ENCODE measurements at regions not wholly inside any gene's neighbourhood (a gene's known extent, or its start where the extent isn't known, plus 50 kb on each side); places are given as distances from the start of the nearest gene placed in this dataset.
"Not testable (repeated sequence)": the region's sequence is repeated elsewhere in the genome, so short reads cannot be mapped to it uniquely, and the experiment has no call there.

DNA sequence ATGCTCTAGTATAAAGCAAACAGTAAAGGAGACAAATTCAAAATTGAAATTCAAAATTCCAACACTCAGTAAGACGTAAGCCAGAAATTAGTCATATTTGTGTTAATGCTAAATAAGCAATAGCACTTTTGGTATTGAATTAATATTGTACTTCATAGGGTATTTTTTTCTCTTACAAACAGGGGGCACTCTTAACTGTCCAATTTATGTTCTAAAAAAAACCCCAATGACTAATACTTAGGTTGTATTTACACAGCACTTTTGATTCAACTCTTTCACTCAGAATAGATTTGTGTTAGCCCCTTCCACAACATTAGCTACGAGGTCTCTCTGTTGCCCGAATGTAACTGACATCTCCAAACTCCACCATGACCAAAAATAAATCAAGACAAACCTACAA lies 284.9 kb upstream of the COBL start:
- Mint-ChIP-seq H3K4me3 (no peak overlapping the region), H3K27me3 (no peaks in the 10 kb centered on the region), H3K9me3 (peaks cover 12% of the 10 kb centered on the region), H3K36me3 (ENCODE audit: low read depth) (no peaks in the 10 kb centered on the region), H3K27ac (no peak overlapping the region), H3K4me1 (ENCODE audit: low read depth) (no peaks in the 10 kb centered on the region)
- no peak for DNase-seq

DNA sequence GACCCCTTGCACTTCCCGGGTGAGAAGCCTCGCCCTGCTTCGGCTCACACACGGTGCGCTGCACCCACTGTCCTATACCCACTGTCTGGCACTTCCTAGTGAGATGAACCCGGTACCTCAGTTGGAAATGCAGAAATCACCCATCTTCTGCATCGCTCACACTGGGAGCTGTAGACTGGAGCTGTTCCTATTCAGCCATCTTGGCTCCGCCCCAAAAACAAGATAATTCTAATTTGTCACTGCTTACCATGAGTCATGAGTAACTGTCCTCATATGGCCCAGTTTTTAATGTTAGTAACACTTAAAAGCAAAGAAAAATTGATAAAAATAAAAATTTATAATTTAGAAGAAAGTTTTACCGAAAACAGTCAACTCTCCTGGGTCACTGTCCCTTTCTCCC lies 283.3 kb upstream of the COBL start:
- H3K36me3 Mint-ChIP-seq (ENCODE audit: low read depth); H3K9me3 Mint-ChIP-seq; H3K4me3 Mint-ChIP-seq; H3K27ac Mint-ChIP-seq; H3K4me1 Mint-ChIP-seq (ENCODE audit: low read depth); H3K27me3 Mint-ChIP-seq; DNase-seq: not testable (repeated sequence)

DNA sequence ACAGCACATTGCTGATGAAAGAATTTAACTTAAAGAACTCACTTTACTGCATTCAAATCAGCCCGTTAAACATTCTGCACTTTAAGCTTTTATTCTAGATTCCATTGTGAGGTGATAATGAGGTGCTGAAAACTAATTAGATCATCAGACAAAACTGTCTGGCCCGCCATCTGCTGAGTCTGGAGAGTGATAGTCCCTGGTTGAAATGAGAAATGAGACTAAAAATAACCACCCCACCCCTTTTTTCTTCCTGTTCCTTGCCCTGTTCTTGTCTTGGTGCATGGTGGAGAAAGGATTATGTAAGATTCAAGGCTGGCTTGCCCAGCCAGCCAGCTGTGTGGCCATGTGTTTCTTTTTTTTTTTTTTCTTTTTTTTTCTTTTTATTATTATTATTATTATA lies 277.0 kb upstream of the COBL start:
- no peaks in the 10 kb centered on the region for H3K27me3 Mint-ChIP-seq
- no peak for DNase-seq
- no peak overlapping the region for H3K4me3 Mint-ChIP-seq
- no peaks in the 10 kb centered on the region for H3K9me3 Mint-ChIP-seq
- no peak overlapping the region for H3K27ac Mint-ChIP-seq
- no peaks in the 10 kb centered on the region for H3K36me3 Mint-ChIP-seq (ENCODE audit: low read depth)
- no peaks in the 10 kb centered on the region for H3K4me1 Mint-ChIP-seq (ENCODE audit: low read depth)

DNA sequence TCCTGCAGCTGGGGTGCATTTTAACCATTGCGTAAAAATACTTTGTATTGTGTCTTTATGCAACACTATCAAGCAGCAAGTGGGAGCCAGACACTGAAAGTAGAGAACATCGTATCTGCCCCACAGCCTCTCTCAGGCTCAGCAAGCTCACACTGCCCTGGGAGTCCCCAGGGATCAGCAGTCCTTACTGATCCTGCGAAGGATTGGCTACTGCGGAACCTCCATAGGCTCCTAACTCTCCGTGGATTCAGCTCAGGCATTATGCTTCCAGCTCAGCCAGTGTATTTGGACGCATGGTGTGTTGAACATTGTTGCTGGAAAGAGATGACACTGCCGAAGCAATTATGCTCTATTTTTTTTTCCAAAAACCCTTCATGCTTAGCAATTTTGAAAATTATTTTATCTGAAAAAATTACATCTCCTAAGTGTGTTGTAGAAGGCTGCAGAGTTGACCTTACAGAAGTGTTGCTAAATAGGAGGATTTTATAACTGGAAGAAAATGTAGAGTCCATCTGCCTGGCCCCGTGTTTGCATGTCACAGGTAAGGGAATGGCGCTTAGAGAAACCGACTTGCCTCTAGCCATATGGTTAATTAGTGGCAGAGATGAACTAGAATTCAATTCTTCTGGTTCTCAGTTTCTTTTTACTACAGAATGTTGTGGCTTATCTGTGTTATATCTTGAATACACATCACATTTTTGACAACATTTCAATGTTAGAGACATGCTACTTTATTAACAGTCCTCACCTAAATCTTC lies 276.4 kb upstream of the COBL start:
- H3K36me3 Mint-ChIP-seq (ENCODE audit: low read depth), result no peaks in the 10 kb centered on the region
- no peak overlapping the region for H3K4me3 Mint-ChIP-seq
- H3K27me3 Mint-ChIP-seq, result no peaks in the 10 kb centered on the region
- DNase-seq, result no peak
- H3K4me1 Mint-ChIP-seq (ENCODE audit: low read depth), result no peaks in the 10 kb centered on the region
- no peaks in the 10 kb centered on the region for H3K9me3 Mint-ChIP-seq
- no peak overlapping the region for H3K27ac Mint-ChIP-seq

DNA sequence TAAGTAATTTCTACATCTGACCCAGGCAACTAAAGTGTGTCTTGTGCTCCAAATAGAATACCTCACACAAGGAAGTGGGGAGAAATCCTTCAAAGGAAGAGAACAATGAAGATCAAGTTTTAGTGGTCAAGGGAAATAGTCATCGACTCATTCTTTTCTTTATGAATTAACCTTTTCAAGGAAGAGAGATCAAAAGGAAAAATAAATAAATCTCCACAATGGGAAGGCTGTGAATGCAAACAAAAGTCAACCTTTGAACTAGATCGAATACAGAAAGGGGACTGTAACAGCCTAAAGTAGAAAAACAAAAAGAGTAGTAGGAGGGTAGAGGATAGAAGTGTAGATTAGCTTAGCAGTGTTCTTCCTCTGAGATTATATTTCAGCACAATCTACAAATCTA lies 274.6 kb upstream of the COBL start:
- H3K9me3 Mint-ChIP-seq, result no peaks in the 10 kb centered on the region

DNA sequence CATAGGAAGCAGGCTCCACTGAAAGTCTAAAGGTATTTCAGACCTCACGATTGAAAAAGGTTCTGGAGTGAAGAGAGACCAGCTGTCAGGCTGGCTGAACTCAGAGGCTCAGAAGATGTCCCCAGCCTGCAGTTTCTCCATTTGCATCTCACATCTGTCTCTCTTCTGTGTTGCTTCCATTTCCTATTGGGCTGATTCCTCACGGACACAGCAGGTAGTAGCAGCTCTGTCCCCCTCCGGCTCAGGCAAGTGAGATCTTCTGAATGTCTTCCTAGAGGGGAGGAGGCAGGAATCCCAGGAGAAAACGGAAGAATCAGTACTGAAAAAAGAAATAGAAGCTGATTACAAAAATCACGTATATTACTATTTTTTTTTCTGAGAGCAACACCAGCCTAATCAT lies 274.1 kb upstream of the COBL start:
- Mint-ChIP-seq H3K4me1 (ENCODE audit: low read depth) (no peaks in the 10 kb centered on the region), H3K4me3 (no peak overlapping the region), H3K27ac (no peak overlapping the region), H3K27me3 (no peaks in the 10 kb centered on the region), H3K36me3 (ENCODE audit: low read depth) (no peaks in the 10 kb centered on the region), H3K9me3 (no peaks in the 10 kb centered on the region)
- DNase-seq, result no peak

More for the DNA sequence above, 274.6 kb upstream of the COBL start:
- Mint-ChIP-seq H3K36me3 (ENCODE audit: low read depth) (no peaks in the 10 kb centered on the region), H3K27me3 (no peaks in the 10 kb centered on the region), H3K4me3 (no peak overlapping the region), H3K4me1 (ENCODE audit: low read depth) (no peaks in the 10 kb centered on the region), H3K27ac (no peak overlapping the region)
- DNase-seq, result no peak

DNA sequence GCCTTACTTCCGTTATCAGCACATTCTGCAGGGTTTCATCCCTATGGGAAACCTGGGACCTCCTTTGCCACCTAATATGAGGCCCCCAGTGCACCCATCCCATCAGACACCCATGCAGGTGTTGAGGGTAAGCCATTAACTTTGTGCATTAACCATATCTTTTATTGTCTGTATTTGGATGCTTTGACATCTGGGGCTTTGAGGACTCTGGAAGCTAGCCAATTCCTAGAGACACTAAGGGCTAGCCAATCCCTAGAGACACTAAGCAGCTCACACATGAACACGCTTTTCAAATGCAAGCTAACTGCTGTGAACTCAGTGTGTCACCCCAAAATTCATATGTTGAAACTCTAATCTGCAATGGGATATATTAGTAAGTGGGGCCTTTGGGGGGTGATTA lies 272.5 kb upstream of the COBL start:
- Mint-ChIP-seq H3K9me3 (no peaks in the 10 kb centered on the region), H3K4me1 (ENCODE audit: low read depth) (no peaks in the 10 kb centered on the region), H3K27me3 (no peaks in the 10 kb centered on the region), H3K27ac (no peak overlapping the region), H3K36me3 (ENCODE audit: low read depth) (no peaks in the 10 kb centered on the region), H3K4me3 (no peak overlapping the region)
- DNase-seq, result no peak

DNA sequence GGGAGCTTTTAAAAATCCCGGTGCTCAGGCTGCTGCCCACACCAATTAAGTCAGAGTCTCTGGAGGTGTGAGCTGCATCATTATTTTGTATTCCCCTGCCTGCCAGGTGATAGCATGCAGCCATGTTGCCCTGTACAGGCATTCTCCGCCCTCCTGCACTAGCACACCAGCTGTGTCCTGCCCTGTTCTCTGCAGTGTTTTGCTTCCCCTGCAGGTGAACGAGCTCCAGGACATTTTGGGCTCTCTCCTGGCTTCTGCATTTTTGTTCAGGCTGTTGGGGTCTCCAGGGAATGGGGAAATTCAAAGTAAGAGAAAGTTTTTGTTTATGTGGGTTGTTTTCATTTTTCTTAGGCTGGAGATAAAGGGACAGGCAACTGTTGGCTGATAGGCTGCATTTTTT lies 271.0 kb upstream of the COBL start:
- DNase-seq, result no peak
- H3K4me3 Mint-ChIP-seq, result no peak overlapping the region
- no peaks in the 10 kb centered on the region for H3K4me1 Mint-ChIP-seq (ENCODE audit: low read depth)
- no peak overlapping the region for H3K27ac Mint-ChIP-seq
- no peaks in the 10 kb centered on the region for H3K27me3 Mint-ChIP-seq
- no peaks in the 10 kb centered on the region for H3K36me3 Mint-ChIP-seq (ENCODE audit: low read depth)
- peaks cover 5% of the 10 kb centered on the region for H3K9me3 Mint-ChIP-seq

DNA sequence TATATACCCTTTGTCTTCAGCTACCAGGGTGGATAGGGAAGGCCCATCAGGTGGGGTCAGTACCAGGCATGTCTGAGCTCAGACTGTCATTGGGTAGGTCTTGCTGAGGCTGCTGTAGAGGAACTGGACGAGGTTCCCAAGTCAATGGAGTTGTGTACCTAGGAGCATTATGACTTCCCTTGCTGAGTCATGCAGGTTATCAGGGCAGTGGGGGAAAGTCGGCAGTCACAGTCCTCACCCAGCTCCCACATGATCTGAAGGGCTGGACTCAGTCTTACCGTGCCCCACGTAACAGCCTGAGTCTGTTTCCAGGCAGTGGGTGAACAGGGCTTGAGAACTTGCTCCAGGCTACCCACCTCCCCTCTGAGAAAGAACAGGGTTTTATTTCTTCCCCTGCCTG lies 260.8 kb upstream of the COBL start:
- DNase-seq, result no peak
- Mint-ChIP-seq H3K9me3 (peaks cover 10% of the 10 kb centered on the region), H3K27ac (no peak overlapping the region), H3K27me3 (no peaks in the 10 kb centered on the region), H3K36me3 (ENCODE audit: low read depth) (no peaks in the 10 kb centered on the region), H3K4me1 (ENCODE audit: low read depth) (no peaks in the 10 kb centered on the region), H3K4me3 (no peak overlapping the region)

DNA sequence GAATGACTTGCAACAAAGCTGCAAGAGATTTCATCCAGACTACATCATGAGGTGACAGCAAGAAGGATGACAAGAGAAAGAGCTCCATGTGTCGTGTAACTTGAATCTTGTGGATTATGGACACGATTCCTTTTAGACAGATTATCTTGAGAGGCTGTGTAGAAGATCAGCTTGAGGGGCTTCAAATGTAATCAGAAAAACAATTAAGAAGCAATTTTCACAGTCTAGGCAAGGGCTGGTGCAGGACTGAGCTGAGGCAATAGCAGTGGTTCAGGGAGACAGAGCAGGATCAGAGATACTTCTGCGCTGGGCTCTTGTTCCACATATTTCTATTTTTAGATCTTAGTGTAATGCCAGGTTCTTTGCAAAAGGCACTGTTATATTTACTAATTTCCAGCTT lies 253.0 kb upstream of the COBL start:
- Mint-ChIP-seq H3K4me1 (ENCODE audit: low read depth) (no peaks in the 10 kb centered on the region), H3K36me3 (ENCODE audit: low read depth) (no peaks in the 10 kb centered on the region), H3K27ac (no peak overlapping the region), H3K27me3 (no peaks in the 10 kb centered on the region), H3K4me3 (no peak overlapping the region), H3K9me3 (peaks cover 5% of the 10 kb centered on the region)
- DNase-seq, result no peak

DNA sequence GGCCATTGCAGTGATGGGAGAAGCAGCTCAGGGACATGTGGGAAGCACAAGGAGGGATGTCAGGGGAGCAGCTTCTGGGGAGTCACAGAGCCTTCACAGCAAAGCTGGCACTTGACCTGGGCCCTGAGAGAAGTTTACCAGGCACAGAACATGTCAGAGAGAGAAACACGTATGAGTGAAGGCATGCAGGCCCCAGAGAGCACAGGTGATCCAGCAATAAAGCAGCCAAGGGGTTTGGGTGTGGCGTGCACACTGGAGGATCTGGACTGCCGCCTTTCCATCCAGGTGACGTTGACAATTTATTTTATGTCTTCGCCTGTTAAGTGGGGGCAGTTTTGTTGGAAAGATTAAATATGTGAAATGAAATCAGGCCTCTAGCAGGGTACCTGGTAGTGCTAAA lies 252.6 kb upstream of the COBL start:
- peaks cover under 1% of the 10 kb centered on the region for H3K9me3 Mint-ChIP-seq
- no peak overlapping the region for H3K4me3 Mint-ChIP-seq
- no peak for DNase-seq
- H3K27me3 Mint-ChIP-seq, result no peaks in the 10 kb centered on the region
- H3K27ac Mint-ChIP-seq, result no peak overlapping the region
- no peaks in the 10 kb centered on the region for H3K36me3 Mint-ChIP-seq (ENCODE audit: low read depth)
- H3K4me1 Mint-ChIP-seq (ENCODE audit: low read depth), result no peaks in the 10 kb centered on the region

DNA sequence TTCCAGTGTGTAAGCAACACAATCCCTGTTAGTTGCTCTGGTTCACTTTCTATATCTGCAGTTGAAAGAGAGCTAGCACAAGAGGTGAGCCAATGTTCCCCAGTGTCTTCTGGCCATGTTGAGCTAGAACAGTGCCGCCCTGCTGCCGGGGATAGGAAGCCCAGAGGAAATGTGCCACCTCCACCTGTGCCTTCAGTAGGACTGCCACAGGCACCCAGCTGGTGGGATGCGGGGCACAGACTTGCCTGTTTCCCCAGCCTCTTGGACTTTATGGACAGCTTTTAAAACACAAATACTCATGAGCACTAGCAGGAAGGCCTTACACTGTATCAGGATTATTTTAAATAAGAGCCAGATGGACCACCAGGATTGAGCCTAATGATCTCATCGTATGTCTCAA lies 234.5 kb upstream of the COBL start:
- Mint-ChIP-seq H3K27ac (no peak overlapping the region), H3K27me3 (no peaks in the 10 kb centered on the region), H3K4me1 (ENCODE audit: low read depth) (no peaks in the 10 kb centered on the region), H3K36me3 (ENCODE audit: low read depth) (no peaks in the 10 kb centered on the region), H3K9me3 (peaks cover 16% of the 10 kb centered on the region), H3K4me3 (no peak overlapping the region)
- no peak for DNase-seq

DNA sequence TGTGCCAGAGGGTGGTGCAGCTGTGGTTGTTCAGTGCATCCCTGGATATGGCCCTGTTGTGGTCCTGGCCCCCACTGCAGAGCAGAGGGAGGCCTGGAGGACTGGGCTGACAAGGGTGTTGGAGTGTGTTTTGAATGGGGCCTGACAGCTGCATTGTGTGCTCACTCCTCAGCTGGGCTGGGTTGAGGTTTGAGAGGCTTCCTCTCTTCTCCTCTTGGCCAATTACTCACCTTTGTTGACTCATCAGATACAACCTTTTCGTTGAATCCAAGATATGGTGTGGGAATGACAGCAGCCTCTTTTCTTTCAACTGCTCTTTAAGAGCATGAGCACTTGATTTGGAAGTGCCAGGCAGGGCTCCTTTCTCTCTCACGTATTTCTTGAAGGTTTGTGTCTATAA lies 228.5 kb upstream of the COBL start:
- H3K27ac Mint-ChIP-seq, result no peak overlapping the region
- H3K27me3 Mint-ChIP-seq, result no peaks in the 10 kb centered on the region
- H3K36me3 Mint-ChIP-seq (ENCODE audit: low read depth), result no peaks in the 10 kb centered on the region
- H3K4me1 Mint-ChIP-seq (ENCODE audit: low read depth), result no peaks in the 10 kb centered on the region
- DNase-seq, result no peak
- H3K4me3 Mint-ChIP-seq, result no peak overlapping the region
- H3K9me3 Mint-ChIP-seq, result peaks cover 4% of the 10 kb centered on the region

DNA sequence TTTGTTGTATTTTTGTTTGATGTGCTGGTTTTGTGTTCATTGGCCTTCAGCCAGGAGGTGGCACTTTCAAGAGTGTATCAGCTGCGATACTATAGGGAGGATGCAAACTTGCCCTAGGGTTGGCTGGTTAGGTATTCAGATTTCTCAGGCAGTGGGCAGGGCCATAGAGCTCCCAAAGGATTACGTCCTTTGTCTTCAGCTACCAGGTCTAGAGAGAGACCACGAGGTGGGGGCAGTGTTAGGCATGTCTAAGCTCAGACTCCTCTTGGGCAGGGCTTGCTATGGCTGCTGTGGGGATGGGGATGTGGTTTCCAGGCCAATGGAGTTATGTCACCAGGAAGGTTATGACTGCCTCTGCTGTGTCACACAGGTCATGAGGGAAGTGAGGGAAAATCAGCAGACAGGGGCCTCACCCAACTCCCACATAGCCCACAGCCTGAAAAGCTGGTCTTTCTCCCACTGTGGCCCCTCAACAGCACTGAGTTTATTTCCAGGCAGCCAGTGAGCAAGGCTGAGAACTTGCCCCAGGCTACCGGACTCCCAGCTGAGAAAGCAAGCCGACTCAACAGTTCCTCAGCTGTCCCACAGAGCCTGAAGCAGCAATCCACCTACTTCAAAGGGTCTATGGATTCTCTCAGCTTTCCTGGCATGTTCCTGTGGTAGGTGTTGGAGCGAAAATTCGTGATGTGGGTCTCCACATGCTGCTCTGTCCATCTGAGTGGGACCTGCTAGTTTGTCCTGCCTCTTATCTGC lies 227.4 kb upstream of the COBL start:
- H3K27me3 Mint-ChIP-seq, result no peaks in the 10 kb centered on the region
- H3K36me3 Mint-ChIP-seq (ENCODE audit: low read depth), result no peaks in the 10 kb centered on the region
- no peak overlapping the region for H3K4me3 Mint-ChIP-seq
- H3K4me1 Mint-ChIP-seq (ENCODE audit: low read depth), result no peaks in the 10 kb centered on the region
- H3K27ac Mint-ChIP-seq, result no peak overlapping the region
- no peak for DNase-seq
- peaks cover 4% of the 10 kb centered on the region for H3K9me3 Mint-ChIP-seq

DNA sequence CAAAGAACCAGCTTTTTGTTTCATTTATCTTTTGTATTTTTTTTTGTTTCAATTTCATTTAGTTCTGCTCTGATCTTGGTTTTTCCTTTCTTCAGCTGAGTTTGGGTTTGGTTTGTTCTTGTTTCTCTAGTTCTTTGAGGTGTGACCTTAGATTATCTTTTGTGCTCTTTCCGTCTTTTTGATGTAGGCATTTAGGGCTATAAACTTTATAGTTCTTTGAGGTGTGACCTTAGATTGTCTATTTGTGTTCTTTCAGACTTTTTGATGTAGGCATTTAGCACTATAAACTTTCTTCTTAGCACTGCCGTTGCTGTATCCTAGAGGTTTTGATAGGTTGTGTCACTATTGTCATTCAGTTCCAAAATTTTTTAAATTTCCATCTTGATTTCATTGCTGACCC lies 224.3 kb upstream of the COBL start:
- not testable (repeated sequence) for H3K4me1 Mint-ChIP-seq (ENCODE audit: low read depth); H3K27ac Mint-ChIP-seq; H3K4me3 Mint-ChIP-seq; H3K36me3 Mint-ChIP-seq (ENCODE audit: low read depth); H3K27me3 Mint-ChIP-seq; DNase-seq; H3K9me3 Mint-ChIP-seq

Measured in activated T-cell treated with anti-CD3 and anti-CD28 coated beads, Interleukin-2, amount 50 U/mL, for 24 hours (primary cell).